Hepatocyte (in vitro differentiated cells): ENCODE measurements at regions not wholly inside any gene's neighbourhood (a gene's known extent, or its start where the extent isn't known, plus 50 kb on each side); places are given as distances from the start of the nearest gene placed in this dataset.

Experiments
- CTCF ChIP-seq: fragments of 200-600 bp; sonication (generic); IDR thresholded peaks from 2 replicates; pipeline ENCODE4 v1.5.1; 2016; ENCODE audit warnings: antibody characterized with exemption, mild to moderate bottlenecking; ENCODE audit not compliant: poor library complexity
- EZH2phosphoT487 ChIP-seq: fragments of 200-600 bp; sonication (generic); IDR thresholded peaks from one replicate; pipeline ENCODE4 v1.6.1; 2018; ENCODE audit warnings: antibody characterized with exemption, mild to moderate bottlenecking, low read depth, moderate library complexity; ENCODE audit not compliant: unreplicated experiment, severe bottlenecking

GRCh38 chr5:30108051-30108450, 1085.4 kb upstream of the CDH6 start:
- TF ChIP-seq EZH2phosphoT487 (no peak), CTCF (no peak)
